ENCODE measurements at regions not wholly inside any gene's neighbourhood (a gene's known extent, or its start where the extent isn't known, plus 50 kb on each side); places are given as distances from the start of the nearest gene placed in this dataset.

GRCh38 chr6:156618600-156619205 lies 158.5 kb upstream of the ARID1B start:
- TF ChIP-seq GATA3 (IDR thresholded peaks at IDR 0.05; ENCODE audit: low read depth, low read length): no peak
- TF ChIP-seq GATA2 (IDR thresholded peaks at IDR 0.05; ENCODE audit: low read depth, low read length): no peak

GRCh38 chr6:156617941-156618340 lies 159.2 kb upstream of the ARID1B start:
- TF ChIP-seq GATA3 (IDR thresholded peaks at IDR 0.05; ENCODE audit: low read depth, low read length) (no peak), GATA2 (IDR thresholded peaks at IDR 0.05; ENCODE audit: low read depth, low read length) (no peak)

GRCh38 chr6:156617376-156617775 lies 159.8 kb upstream of the ARID1B start:
- TF ChIP-seq GATA3 (IDR thresholded peaks at IDR 0.05; ENCODE audit: low read depth, low read length) (no peak), GATA2 (IDR thresholded peaks at IDR 0.05; ENCODE audit: low read depth, low read length) (no peak)

GRCh38 chr6:156616495-156616894 lies 160.7 kb upstream of the ARID1B start:
- no peak for TF ChIP-seq GATA2 (IDR thresholded peaks at IDR 0.05; ENCODE audit: low read depth, low read length)
- no peak for TF ChIP-seq GATA3 (IDR thresholded peaks at IDR 0.05; ENCODE audit: low read depth, low read length)

- TF ChIP-seq GATA2 (IDR thresholded peaks at IDR 0.05; ENCODE audit: low read depth, low read length): no peak
- no peak for TF ChIP-seq GATA3 (IDR thresholded peaks at IDR 0.05; ENCODE audit: low read depth, low read length)
Measured at GRCh38 chr6:156613996-156614395, 163.2 kb upstream of the ARID1B start.

- TF ChIP-seq GATA2 (IDR thresholded peaks at IDR 0.05; ENCODE audit: low read depth, low read length) (no peak), GATA3 (IDR thresholded peaks at IDR 0.05; ENCODE audit: low read depth, low read length) (no peak)
Measured at GRCh38 chr6:156612361-156612760, 164.8 kb upstream of the ARID1B start.

GRCh38 chr6:156602066-156602385 lies 175.2 kb upstream of the ARID1B start:
- TF ChIP-seq GATA2 (IDR thresholded peaks at IDR 0.05; ENCODE audit: low read depth, low read length): no peak
- no peak for TF ChIP-seq GATA3 (IDR thresholded peaks at IDR 0.05; ENCODE audit: low read depth, low read length)

GRCh38 chr6:156601152-156602065 lies 175.8 kb upstream of the ARID1B start:
- TF ChIP-seq GATA2 (IDR thresholded peaks at IDR 0.05; ENCODE audit: low read depth, low read length) (no peak), GATA3 (IDR thresholded peaks at IDR 0.05; ENCODE audit: low read depth, low read length) (no peak)

- no peak for TF ChIP-seq GATA3 (IDR thresholded peaks at IDR 0.05; ENCODE audit: low read depth, low read length)
- TF ChIP-seq GATA2 (IDR thresholded peaks at IDR 0.05; ENCODE audit: low read depth, low read length): no peak
Measured at GRCh38 chr6:156600678-156601077, 176.5 kb upstream of the ARID1B start.

- TF ChIP-seq GATA3 (IDR thresholded peaks at IDR 0.05; ENCODE audit: low read depth, low read length) (no peak), GATA2 (IDR thresholded peaks at IDR 0.05; ENCODE audit: low read depth, low read length) (no peak)
Measured at GRCh38 chr6:156599978-156600590, 177.1 kb upstream of the ARID1B start.

GRCh38 chr6:156599366-156599765 lies 177.8 kb upstream of the ARID1B start:
- TF ChIP-seq GATA2 (IDR thresholded peaks at IDR 0.05; ENCODE audit: low read depth, low read length) (no peak), GATA3 (IDR thresholded peaks at IDR 0.05; ENCODE audit: low read depth, low read length) (no peak)

- no peak for TF ChIP-seq GATA2 (IDR thresholded peaks at IDR 0.05; ENCODE audit: low read depth, low read length)
- TF ChIP-seq GATA3 (IDR thresholded peaks at IDR 0.05; ENCODE audit: low read depth, low read length): no peak
Measured at GRCh38 chr6:156598855-156599180, 178.4 kb upstream of the ARID1B start.

GRCh38 chr6:156598071-156598854 lies 178.9 kb upstream of the ARID1B start:
- no peak for TF ChIP-seq GATA2 (IDR thresholded peaks at IDR 0.05; ENCODE audit: low read depth, low read length)
- no peak for TF ChIP-seq GATA3 (IDR thresholded peaks at IDR 0.05; ENCODE audit: low read depth, low read length)

- TF ChIP-seq GATA2 (IDR thresholded peaks at IDR 0.05; ENCODE audit: low read depth, low read length) (no peak), GATA3 (IDR thresholded peaks at IDR 0.05; ENCODE audit: low read depth, low read length) (no peak)
Measured at GRCh38 chr6:156597095-156597494, 180.1 kb upstream of the ARID1B start.
